Body of pancreas (tissue), 4 donors: ENCODE measurements at regions not wholly inside any gene's neighbourhood (a gene's known extent, or its start where the extent isn't known, plus 50 kb on each side); places are given as distances from the start of the nearest gene placed in this dataset.

Experiments used
- ATAC-seq: fragments of 150-250 bp; one replicate; pipeline ENCODE4 v1.9.1; 2016
- DNase-seq, 4 donors: peaks; one replicate each; pipeline ENCODE4 v3.0.0-alpha.2; 2019
- H3K27ac ChIP-seq, 4 donors: fragments of 200-600 bp; sonication (generic); 1 replicate in 3 of 4; 2 replicates in 1 of 4; pipeline versions ENCODE4 v1.5.1 to v1.6.1; 2016 to 2019; ENCODE audit warnings: mild to moderate bottlenecking in 1 of 4, mixed read lengths in 1 of 4, moderate library complexity in 1 of 4
- H3K27me3 ChIP-seq, 2 donors: fragments of 200-600 bp; sonication (generic); one replicate each; pipeline ENCODE4 v1.6.0; 2016; ENCODE audit warnings: mild to moderate bottlenecking in 1 of 2
- H3K36me3 ChIP-seq, 2 donors: fragments of 200-600 bp; sonication (generic); replicated peaks in 1 of 2; 2 replicates each; pipeline ENCODE4 v1.5.1; 2016; ENCODE audit warnings: low read depth in 2 of 2; ENCODE audit not compliant: insufficient read depth in 1 of 2
- H3K4me1 ChIP-seq: fragments of 200-600 bp; sonication (generic); one replicate; pipeline ENCODE4 v1.6.0; 2016
- H3K4me3 ChIP-seq, 2 donors: fragments of 200-600 bp; sonication (generic); 1 replicate in 1 of 2; 2 replicates in 1 of 2; pipeline ENCODE4 v1.5.1; 2016 to 2019
- H3K9me3 ChIP-seq, 3 donors: fragments of 200-600 bp; sonication (generic); 1 replicate in 2 of 3; 2 replicates in 1 of 3; pipeline ENCODE4 v1.5.1; 2016
- POLR2A ChIP-seq, 3 donors: fragments of 450-650 bp; IDR thresholded peaks; one replicate each; pipeline ENCODE4 v1.6.1; 2016; ENCODE audit warnings: antibody characterized with exemption in 3 of 3, mild to moderate bottlenecking in 2 of 3
- WGBS, 2 donors: methylation state at CpG; one replicate each; pipeline ENCODE4 v1.1.5; 2017; 5-methylcytosine and 5-hydroxymethylcytosine counted together
- intact Hi-C: fragments of 100-400 bp; cut with DNase I; formaldehyde crosslinking; loops from one replicate; pipeline ENCODE4 v1.15.1; 2023
- TF ChIP-seq, protein P1 (sequence below), 7 experiments: fragments of 450-650 bp in 4 of 7; fragments of 200-600 bp in 3 of 7; sonication (generic) in 3 of 7; IDR thresholded peaks; one replicate each; pipeline ENCODE4 v1.5.1; 2016 to 2019; ENCODE audit warnings: antibody characterized with exemption in 7 of 7

DNA sequence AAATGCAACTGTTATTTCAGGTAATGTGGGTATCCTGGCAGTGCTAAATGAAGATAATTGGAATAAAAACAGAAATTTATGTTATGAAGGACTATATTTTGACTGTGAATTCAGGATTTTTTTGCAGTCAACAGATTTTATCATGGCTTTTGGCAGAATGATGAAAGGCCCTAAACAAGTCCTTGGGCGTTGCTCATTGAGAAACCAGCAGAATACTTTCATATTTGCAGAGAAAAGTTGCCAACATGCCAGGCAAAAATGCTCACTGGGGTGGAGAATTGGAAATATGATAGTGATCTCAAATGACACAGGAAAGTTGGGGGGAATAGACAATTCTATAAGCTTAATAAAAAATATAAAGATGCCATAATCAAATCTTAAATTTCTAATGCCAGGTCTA is 121.1 kb downstream of the GPR85 start:
- Histone ChIP-seq H3K27ac (no peak overlapping the region), H3K36me3 (no peaks in the 10 kb centered on the region), H3K4me1 (no peaks in the 10 kb centered on the region), H3K4me3 (no peak overlapping the region), H3K27me3 (no peaks in the 10 kb centered on the region), H3K9me3 (no peaks in the 10 kb centered on the region)
- TF ChIP-seq, protein P1, sequence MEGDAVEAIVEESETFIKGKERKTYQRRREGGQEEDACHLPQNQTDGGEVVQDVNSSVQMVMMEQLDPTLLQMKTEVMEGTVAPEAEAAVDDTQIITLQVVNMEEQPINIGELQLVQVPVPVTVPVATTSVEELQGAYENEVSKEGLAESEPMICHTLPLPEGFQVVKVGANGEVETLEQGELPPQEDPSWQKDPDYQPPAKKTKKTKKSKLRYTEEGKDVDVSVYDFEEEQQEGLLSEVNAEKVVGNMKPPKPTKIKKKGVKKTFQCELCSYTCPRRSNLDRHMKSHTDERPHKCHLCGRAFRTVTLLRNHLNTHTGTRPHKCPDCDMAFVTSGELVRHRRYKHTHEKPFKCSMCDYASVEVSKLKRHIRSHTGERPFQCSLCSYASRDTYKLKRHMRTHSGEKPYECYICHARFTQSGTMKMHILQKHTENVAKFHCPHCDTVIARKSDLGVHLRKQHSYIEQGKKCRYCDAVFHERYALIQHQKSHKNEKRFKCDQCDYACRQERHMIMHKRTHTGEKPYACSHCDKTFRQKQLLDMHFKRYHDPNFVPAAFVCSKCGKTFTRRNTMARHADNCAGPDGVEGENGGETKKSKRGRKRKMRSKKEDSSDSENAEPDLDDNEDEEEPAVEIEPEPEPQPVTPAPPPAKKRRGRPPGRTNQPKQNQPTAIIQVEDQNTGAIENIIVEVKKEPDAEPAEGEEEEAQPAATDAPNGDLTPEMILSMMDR (IDR thresholded peaks at IDR 0.05): no peak
- TF ChIP-seq POLR2A (IDR thresholded peaks at IDR 0.05): no peak
- WGBS, 2 donors: 31 to 34% methylated on average over 1 of the region's 1 CpG
- no peak for DNase-seq
- no peak for ATAC-seq
- intact Hi-C loops: no loop called here

DNA sequence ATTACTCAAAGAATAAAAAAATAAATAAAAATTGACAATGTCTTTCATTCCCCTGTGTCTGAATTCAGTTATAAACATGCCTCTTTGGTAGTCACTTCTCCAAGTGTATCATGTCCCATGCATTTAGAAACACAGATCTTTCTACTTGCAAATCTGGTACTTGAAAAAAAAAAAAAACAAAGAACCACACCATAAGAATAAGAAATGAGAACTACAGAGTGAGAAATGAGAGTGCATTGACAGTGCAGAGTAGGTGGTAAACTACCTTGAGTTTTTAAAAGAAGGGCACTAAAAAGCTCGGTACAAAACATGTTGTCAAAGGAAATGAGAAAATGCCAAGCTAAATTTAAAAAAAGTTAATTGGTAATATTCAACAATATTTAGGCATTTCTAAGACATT is 123.0 kb downstream of the GPR85 start:
- DNase-seq (no peak), ATAC-seq (no peak)
- TF ChIP-seq, protein P1 (IDR thresholded peaks at IDR 0.05): no peak
- no peak for TF ChIP-seq POLR2A (IDR thresholded peaks at IDR 0.05)
- no peak overlapping the region for H3K4me3 ChIP-seq
- WGBS, 2 donors: 39 to 89% methylated on average over 1 of the region's 1 CpG
- H3K27me3 ChIP-seq: no peaks in the 10 kb centered on the region
- H3K9me3 ChIP-seq: no peaks in the 10 kb centered on the region
- no peaks in the 10 kb centered on the region for H3K36me3 ChIP-seq
- intact Hi-C loops: no loop called here
- no peak overlapping the region for H3K27ac ChIP-seq
- no peaks in the 10 kb centered on the region for H3K4me1 ChIP-seq

DNA sequence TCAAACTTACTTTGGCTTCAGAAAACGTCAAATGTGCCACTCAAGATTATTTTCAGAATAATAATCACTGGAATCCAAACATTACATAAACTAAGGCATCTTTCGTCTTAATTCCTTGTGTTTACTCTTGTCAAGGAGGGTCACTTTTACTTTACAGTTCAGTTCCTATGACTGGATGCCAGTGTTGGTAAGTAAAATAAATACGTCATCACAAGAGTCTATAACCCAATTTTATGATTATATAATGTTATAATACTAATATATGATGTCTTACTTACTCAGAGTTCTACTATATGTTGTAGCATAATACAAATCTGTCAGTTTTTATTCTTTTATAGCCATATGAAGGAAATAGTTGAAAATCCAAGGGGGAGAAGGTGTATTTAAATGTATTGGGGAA is 123.8 kb downstream of the GPR85 start:
- H3K4me3 ChIP-seq: no peak overlapping the region
- no peak for TF ChIP-seq POLR2A (IDR thresholded peaks at IDR 0.05)
- TF ChIP-seq, protein P1 (IDR thresholded peaks at IDR 0.05): no peak
- no peaks in the 10 kb centered on the region for H3K27me3 ChIP-seq
- WGBS, 2 donors: 54 to 62% methylated on average over 3 of the region's 3 CpGs
- DNase-seq (no peak), ATAC-seq (no peak)
- no peaks in the 10 kb centered on the region for H3K36me3 ChIP-seq
- no peaks in the 10 kb centered on the region for H3K9me3 ChIP-seq
- intact Hi-C loops: no loop called here
- no peaks in the 10 kb centered on the region for H3K4me1 ChIP-seq
- no peak overlapping the region for H3K27ac ChIP-seq

DNA sequence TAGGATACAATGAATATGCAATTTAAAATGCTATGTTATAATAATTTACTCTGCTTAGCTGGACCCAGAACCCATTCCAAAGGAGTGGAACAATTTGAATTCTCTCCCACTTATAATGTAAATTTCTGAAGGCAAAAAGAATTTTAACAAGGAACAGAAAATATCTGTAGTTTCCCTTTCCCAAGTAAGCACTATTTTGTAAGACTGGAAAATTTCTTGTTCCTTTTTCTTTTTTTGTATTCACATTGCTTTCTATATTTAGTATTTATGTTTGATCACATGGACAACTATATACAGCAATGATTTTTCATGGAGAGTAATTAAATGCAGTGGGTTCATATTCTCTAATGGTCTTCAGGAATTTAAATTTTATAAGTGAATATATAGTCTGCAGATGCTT is 127.4 kb downstream of the GPR85 start:
- no peaks in the 10 kb centered on the region for H3K27me3 ChIP-seq
- no peaks in the 10 kb centered on the region for H3K9me3 ChIP-seq
- H3K27ac ChIP-seq: no peak overlapping the region
- H3K4me1 ChIP-seq: no peaks in the 10 kb centered on the region
- intact Hi-C loops: no loop called here
- ATAC-seq: no peak
- no peak overlapping the region for H3K4me3 ChIP-seq
- DNase-seq: no peak
- TF ChIP-seq POLR2A (IDR thresholded peaks at IDR 0.05): no peak
- TF ChIP-seq, protein P1 (IDR thresholded peaks at IDR 0.05): no peak
- H3K36me3 ChIP-seq: no peaks in the 10 kb centered on the region

DNA sequence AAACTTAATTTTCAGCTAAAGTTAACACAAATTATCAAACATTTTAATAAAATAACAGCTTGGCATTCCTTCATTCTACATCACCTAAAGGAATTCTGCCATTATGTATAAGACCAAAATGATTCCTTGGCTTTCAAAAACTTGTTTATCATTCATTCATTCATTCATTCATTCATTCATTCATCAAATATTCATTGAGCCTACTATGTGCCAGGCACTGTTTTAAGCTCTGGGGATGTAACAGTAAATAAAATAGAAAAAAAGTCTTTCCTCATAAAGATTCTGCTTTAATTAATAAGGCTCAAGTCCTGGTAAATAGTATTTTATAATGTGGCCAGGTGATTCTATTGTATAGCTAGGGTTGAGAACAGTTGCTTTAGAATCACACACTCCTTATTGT is 127.9 kb downstream of the GPR85 start:
- ATAC-seq: no peak
- Histone ChIP-seq H3K36me3 (no peaks in the 10 kb centered on the region), H3K4me3 (no peak overlapping the region), H3K27ac (no peak overlapping the region), H3K4me1 (no peaks in the 10 kb centered on the region), H3K27me3 (no peaks in the 10 kb centered on the region), H3K9me3 (no peaks in the 10 kb centered on the region)
- TF ChIP-seq POLR2A (IDR thresholded peaks at IDR 0.05): no peak
- TF ChIP-seq, protein P1 (IDR thresholded peaks at IDR 0.05): no peak
- intact Hi-C loops: no loop called here
- DNase-seq: no peak
